Hepatocyte (in vitro differentiated cells): ENCODE measurements at regions not wholly inside any gene's neighbourhood (a gene's known extent, or its start where the extent isn't known, plus 50 kb on each side); places are given as distances from the start of the nearest gene placed in this dataset.

Source experiments
- DNase-seq: peaks from one replicate; pipeline ENCODE4 v3.0.0-alpha.2; 2016; ENCODE audit warnings: low spot score
- H2AFZ ChIP-seq: fragments of 200-600 bp; sonication (generic); 2 replicates; pipeline ENCODE4 v1.6.0; 2016; ENCODE audit warnings: antibody characterized with exemption, mild to moderate bottlenecking
- H3K27ac ChIP-seq: fragments of 200-600 bp; sonication (generic); 2 replicates; pipeline ENCODE4 v1.5.1; 2016; ENCODE audit warnings: mild to moderate bottlenecking
- H3K27me3 ChIP-seq: fragments of 200-600 bp; sonication (generic); 2 replicates; pipeline ENCODE4 v1.6.1; 2016
- H3K36me3 ChIP-seq: fragments of 200-600 bp; sonication (generic); replicated peaks from 2 replicates; pipeline ENCODE4 v1.5.1; 2016; ENCODE audit warnings: low read depth; ENCODE audit not compliant: insufficient read depth
- H3K4me1 ChIP-seq: fragments of 200-600 bp; sonication (generic); 2 replicates; pipeline ENCODE4 v1.5.1; 2016; ENCODE audit warnings: mild to moderate bottlenecking, moderate library complexity; ENCODE audit not compliant: insufficient read depth
- H3K4me2 ChIP-seq: fragments of 200-600 bp; sonication (generic); 2 replicates; pipeline ENCODE4 v1.6.0; 2016
- H3K4me3 ChIP-seq: fragments of 200-600 bp; sonication (generic); 2 replicates; pipeline ENCODE4 v1.5.1; 2016; ENCODE audit warnings: mild to moderate bottlenecking
- H3K79me2 ChIP-seq: fragments of 200-600 bp; sonication (generic); 2 replicates; pipeline ENCODE4 v1.6.0; 2017; ENCODE audit warnings: mild to moderate bottlenecking
- H3K9me2 ChIP-seq: fragments of 200-600 bp; sonication (generic); replicated peaks from 2 replicates; pipeline ENCODE4 v1.6.0; 2017; ENCODE audit warnings: mild to moderate bottlenecking; ENCODE audit not compliant: insufficient read depth
- H3K9me3 ChIP-seq: fragments of 200-600 bp; sonication (generic); 2 replicates; pipeline ENCODE4 v1.5.1; 2016; ENCODE audit warnings: low read depth, mild to moderate bottlenecking
- H4K20me1 ChIP-seq: fragments of 200-600 bp; sonication (generic); 2 replicates; pipeline ENCODE4 v1.6.0; 2016; ENCODE audit warnings: mild to moderate bottlenecking; ENCODE audit not compliant: insufficient read depth, poor library complexity, severe bottlenecking
- CTCF ChIP-seq: fragments of 200-600 bp; sonication (generic); IDR thresholded peaks from 2 replicates; pipeline ENCODE4 v1.5.1; 2016; ENCODE audit warnings: antibody characterized with exemption, mild to moderate bottlenecking; ENCODE audit not compliant: poor library complexity
- EZH2 ChIP-seq: fragments of 200-600 bp; sonication (generic); IDR thresholded peaks from 2 replicates; pipeline ENCODE4 v1.6.1; 2016; ENCODE audit warnings: antibody characterized with exemption, mild to moderate bottlenecking, borderline replicate concordance
- EZH2phosphoT487 ChIP-seq: fragments of 200-600 bp; sonication (generic); IDR thresholded peaks from one replicate; pipeline ENCODE4 v1.6.1; 2018; ENCODE audit warnings: antibody characterized with exemption, mild to moderate bottlenecking, low read depth, moderate library complexity; ENCODE audit not compliant: unreplicated experiment, severe bottlenecking
- WGBS: methylation state at CpG from one replicate; pipeline ENCODE4 v1.1.6; 2016; ENCODE audit warnings: low lambda C conversion rate; ENCODE audit errors: missing lambda C conversion rate; 5-methylcytosine and 5-hydroxymethylcytosine counted together

DNA sequence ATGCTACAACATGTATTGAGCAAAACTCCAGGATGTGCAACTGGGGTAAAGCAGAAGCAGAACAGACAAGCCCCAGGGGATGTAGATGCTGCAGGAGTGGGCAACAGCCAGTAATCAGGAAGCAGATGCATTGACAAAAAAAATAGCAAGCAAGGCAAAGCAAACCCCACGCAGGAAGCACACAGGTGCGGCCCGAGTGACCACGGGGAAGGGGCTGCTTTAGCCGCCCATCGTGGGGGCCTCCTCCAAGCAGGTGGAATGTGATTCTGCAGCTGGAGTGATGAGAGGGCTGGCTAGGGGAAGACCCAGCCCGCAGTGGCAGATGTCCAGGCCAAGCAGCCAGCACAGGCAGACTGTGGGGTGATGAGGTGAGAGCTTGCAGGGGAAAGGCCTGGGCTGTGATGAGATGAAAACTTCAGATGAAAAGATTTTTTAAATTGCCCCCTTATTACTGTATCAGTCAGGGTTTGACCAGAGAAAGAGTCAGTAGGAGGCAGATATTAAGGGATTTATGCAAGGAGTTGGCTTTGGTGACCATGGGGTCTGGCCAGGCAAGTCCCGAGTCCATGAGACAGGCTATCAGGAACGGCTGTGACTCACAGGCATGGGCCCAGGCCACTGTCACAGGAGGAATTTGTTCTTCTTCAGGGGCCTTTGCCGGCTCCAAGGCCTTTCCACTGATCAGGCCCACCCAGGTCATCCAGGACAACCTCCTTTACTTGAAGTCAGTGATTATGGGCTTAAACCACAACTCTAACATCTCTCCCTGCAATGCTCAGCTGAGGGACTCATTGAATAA, 207.6 kb downstream of the ANKRD60 start:
- H3K4me3 ChIP-seq = no peak overlapping the region
- no peak overlapping the region for H2AFZ ChIP-seq
- no peaks in the 10 kb centered on the region for H3K4me1 ChIP-seq
- TF ChIP-seq EZH2 (no peak), CTCF (no peak)
- no peaks in the 10 kb centered on the region for H3K27me3 ChIP-seq
- H3K79me2 ChIP-seq = no peaks in the 10 kb centered on the region
- no peaks in the 10 kb centered on the region for H3K36me3 ChIP-seq
- WGBS = 88% methylated on average over 10 of the region's 10 CpGs
- no peaks in the 10 kb centered on the region for H3K9me2 ChIP-seq
- H4K20me1 ChIP-seq = no peaks in the 10 kb centered on the region
- H3K27ac ChIP-seq = no peak overlapping the region
- H3K9me3 ChIP-seq = no peaks in the 10 kb centered on the region
- DNase-seq = no peak
- no peak overlapping the region for H3K4me2 ChIP-seq

DNA sequence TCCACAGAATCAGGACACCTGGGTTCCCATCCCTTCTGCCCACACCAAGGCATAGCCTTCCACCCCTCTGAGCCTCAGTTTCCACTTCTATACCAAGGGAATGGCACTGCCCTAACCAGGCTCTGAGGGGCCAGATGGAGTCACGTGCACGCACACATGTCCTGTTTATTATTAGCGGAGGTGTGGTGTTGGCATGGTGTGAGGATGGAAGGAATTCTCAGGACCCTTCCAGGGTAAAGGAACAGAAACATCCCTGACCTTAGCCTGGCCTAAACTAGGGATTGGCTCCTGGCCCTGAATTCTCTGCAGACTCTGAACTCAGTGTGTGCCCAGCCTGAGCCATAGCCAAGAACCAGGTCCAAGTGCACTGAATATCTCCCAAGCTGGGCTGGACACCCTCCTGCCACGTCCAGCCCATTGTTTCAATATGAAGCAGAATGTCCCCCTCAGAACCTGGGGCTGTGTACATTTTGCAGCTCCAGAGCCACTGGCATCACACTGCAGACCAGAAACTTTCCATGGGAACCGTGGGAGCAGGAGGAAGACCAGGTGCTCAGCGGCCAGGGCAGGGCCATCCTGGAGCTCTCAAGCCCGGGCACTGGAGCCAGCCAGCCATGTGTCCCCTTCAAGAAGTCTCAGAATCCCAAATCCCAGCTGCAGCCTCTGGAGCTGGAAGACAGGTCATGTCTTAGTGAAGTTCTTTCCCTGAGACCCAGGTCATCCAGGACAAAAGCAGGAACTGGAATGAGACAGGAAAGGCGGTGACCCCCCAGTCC, 208.4 kb downstream of the ANKRD60 start:
- DNase-seq = no peak
- H3K27me3 ChIP-seq = no peaks in the 10 kb centered on the region
- H3K36me3 ChIP-seq = no peaks in the 10 kb centered on the region
- H3K9me3 ChIP-seq = no peaks in the 10 kb centered on the region
- WGBS = 84% methylated on average over 8 of the region's 8 CpGs
- no peak overlapping the region for H3K4me3 ChIP-seq
- H4K20me1 ChIP-seq = no peaks in the 10 kb centered on the region
- no peaks in the 10 kb centered on the region for H3K79me2 ChIP-seq
- H3K27ac ChIP-seq = no peak overlapping the region
- H3K9me2 ChIP-seq = no peaks in the 10 kb centered on the region
- H3K4me1 ChIP-seq = no peaks in the 10 kb centered on the region
- TF ChIP-seq EZH2 (no peak), EZH2phosphoT487 (no peak), CTCF (no peak)
- no peak overlapping the region for H3K4me2 ChIP-seq
- H2AFZ ChIP-seq = no peak overlapping the region

- no peaks in the 10 kb centered on the region for H3K9me2 ChIP-seq
- H3K36me3 ChIP-seq = no peaks in the 10 kb centered on the region
- no peak overlapping the region for H3K4me3 ChIP-seq
- H2AFZ ChIP-seq = no peak overlapping the region
- no peak overlapping the region for H3K27ac ChIP-seq
- no peaks in the 10 kb centered on the region for H3K4me1 ChIP-seq
- no peak for TF ChIP-seq CTCF
- TF ChIP-seq EZH2phosphoT487 = no peak
- no peak for TF ChIP-seq EZH2
- no peaks in the 10 kb centered on the region for H3K9me3 ChIP-seq
- H3K4me2 ChIP-seq = no peak overlapping the region
- no peaks in the 10 kb centered on the region for H3K27me3 ChIP-seq
- no peaks in the 10 kb centered on the region for H4K20me1 ChIP-seq
- H3K79me2 ChIP-seq = no peaks in the 10 kb centered on the region
- 90% methylated on average over 24 of the region's 24 CpGs for WGBS
- no peak for DNase-seq
These were observed 209.2 kb downstream of the ANKRD60 start for GRCh38 chr20:58019027-58019849.
